Amniotic stem cell (primary cell): ENCODE measurements at regions not wholly inside any gene's neighbourhood (a gene's known extent, or its start where the extent isn't known, plus 50 kb on each side); places are given as distances from the start of the nearest gene placed in this dataset.
"Not testable (repeated sequence)": the region's sequence is repeated elsewhere in the genome, so short reads cannot be mapped to it uniquely, and the experiment has no call there.

Experiments used
- DNase-seq: peaks from one replicate; lab custom pipeline; 2025; lab: John Stamatoyannopoulos, UW

GRCh38 chr5:119694284-119694683, 64.9 kb downstream of the FAM170A start:
- no peak for DNase-seq

GRCh38 chr5:119706049-119706448, 76.7 kb downstream of the FAM170A start:
- no peak for DNase-seq

GRCh38 chr5:119708076-119708790, 78.9 kb downstream of the FAM170A start:
- no peak for DNase-seq

- DNase-seq = no peak
Observed at GRCh38 chr5:119721775-119722174, 92.4 kb downstream of the FAM170A start.

GRCh38 chr5:119725291-119725690, 95.9 kb downstream of the FAM170A start:
- not testable (repeated sequence) for DNase-seq

GRCh38 chr5:119726544-119726943, 97.2 kb downstream of the FAM170A start:
- DNase-seq = no peak

- no peak for DNase-seq
Observed at GRCh38 chr5:119740225-119740624, 110.9 kb downstream of the FAM170A start.

GRCh38 chr5:119741691-119742090, 112.3 kb downstream of the FAM170A start:
- DNase-seq = no peak

GRCh38 chr5:119742311-119742710, 113.0 kb downstream of the FAM170A start:
- no peak for DNase-seq

GRCh38 chr5:119743927-119744326, 114.6 kb downstream of the FAM170A start:
- no peak for DNase-seq

- no peak for DNase-seq
Observed at GRCh38 chr5:119745976-119746375, 116.6 kb downstream of the FAM170A start.

- no peak for DNase-seq
Observed at GRCh38 chr5:119746984-119747383, 117.6 kb downstream of the FAM170A start.

GRCh38 chr5:119750887-119751733, 121.8 kb downstream of the FAM170A start:
- no peak for DNase-seq

GRCh38 chr5:119751734-119752094, 122.4 kb downstream of the FAM170A start:
- DNase-seq = no peak

GRCh38 chr5:119752921-119753886, 123.8 kb downstream of the FAM170A start:
- no peak for DNase-seq

- not testable (repeated sequence) for DNase-seq
Observed at GRCh38 chr5:119754825-119755224, 125.5 kb downstream of the FAM170A start.

- no peak for DNase-seq
Observed at GRCh38 chr5:119757276-119757675, 127.9 kb downstream of the FAM170A start.

GRCh38 chr5:119769695-119770693, 140.6 kb downstream of the FAM170A start:
- not testable (repeated sequence) for DNase-seq

GRCh38 chr5:119780145-119780544, 150.8 kb downstream of the FAM170A start:
- DNase-seq = not testable (repeated sequence)

GRCh38 chr5:119785057-119785456, 155.7 kb downstream of the FAM170A start:
- no peak for DNase-seq
